ENCODE measurements at regions not wholly inside any gene's neighbourhood (a gene's known extent, or its start where the extent isn't known, plus 50 kb on each side); places are given as distances from the start of the nearest gene placed in this dataset.
"Not testable (repeated sequence)": the region's sequence is repeated elsewhere in the genome, so short reads cannot be mapped to it uniquely, and the experiment has no call there.

DNA sequence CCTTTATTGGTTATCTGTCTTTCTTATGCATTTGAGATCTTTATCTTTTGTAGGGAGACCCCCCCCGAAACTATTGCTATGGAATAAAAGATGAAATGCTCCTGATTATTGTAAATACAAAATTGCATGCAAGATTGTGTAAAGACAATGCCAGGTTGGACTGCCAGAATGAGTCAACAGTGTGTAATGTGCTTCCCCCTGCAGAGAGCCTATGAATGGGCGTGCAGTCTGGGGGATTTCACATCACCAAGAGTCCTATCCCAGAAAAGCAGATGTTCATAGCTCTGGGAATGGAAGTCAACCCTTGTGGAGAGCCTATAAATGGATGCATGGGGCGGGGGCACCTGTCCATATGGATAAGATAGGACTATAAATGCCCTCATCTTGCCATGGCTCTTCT, 584.3 kb downstream of the NSUN3 start:
- WGBS, 2 donors: 43 to 59% methylated on average over 3 of the region's 3 CpGs
- intact Hi-C loops (cut with DNase I): no loop called here
- Histone ChIP-seq H3K27ac (no peak overlapping the region), H3K9me3 (peaks cover 0 to 5% (median 0%) of the 10 kb centered on the region in 11 donors), H3K36me3 (no peaks in the 10 kb centered on the region), H3K4me3 (no peak overlapping the region), H3K4me1 (no peaks in the 10 kb centered on the region), H3K27me3 (no peaks in the 10 kb centered on the region)
- DNase-seq (no peak), ATAC-seq (no peak)
- TF ChIP-seq, protein P1, sequence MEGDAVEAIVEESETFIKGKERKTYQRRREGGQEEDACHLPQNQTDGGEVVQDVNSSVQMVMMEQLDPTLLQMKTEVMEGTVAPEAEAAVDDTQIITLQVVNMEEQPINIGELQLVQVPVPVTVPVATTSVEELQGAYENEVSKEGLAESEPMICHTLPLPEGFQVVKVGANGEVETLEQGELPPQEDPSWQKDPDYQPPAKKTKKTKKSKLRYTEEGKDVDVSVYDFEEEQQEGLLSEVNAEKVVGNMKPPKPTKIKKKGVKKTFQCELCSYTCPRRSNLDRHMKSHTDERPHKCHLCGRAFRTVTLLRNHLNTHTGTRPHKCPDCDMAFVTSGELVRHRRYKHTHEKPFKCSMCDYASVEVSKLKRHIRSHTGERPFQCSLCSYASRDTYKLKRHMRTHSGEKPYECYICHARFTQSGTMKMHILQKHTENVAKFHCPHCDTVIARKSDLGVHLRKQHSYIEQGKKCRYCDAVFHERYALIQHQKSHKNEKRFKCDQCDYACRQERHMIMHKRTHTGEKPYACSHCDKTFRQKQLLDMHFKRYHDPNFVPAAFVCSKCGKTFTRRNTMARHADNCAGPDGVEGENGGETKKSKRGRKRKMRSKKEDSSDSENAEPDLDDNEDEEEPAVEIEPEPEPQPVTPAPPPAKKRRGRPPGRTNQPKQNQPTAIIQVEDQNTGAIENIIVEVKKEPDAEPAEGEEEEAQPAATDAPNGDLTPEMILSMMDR (IDR thresholded peaks at IDR 0.05): no peak

DNA sequence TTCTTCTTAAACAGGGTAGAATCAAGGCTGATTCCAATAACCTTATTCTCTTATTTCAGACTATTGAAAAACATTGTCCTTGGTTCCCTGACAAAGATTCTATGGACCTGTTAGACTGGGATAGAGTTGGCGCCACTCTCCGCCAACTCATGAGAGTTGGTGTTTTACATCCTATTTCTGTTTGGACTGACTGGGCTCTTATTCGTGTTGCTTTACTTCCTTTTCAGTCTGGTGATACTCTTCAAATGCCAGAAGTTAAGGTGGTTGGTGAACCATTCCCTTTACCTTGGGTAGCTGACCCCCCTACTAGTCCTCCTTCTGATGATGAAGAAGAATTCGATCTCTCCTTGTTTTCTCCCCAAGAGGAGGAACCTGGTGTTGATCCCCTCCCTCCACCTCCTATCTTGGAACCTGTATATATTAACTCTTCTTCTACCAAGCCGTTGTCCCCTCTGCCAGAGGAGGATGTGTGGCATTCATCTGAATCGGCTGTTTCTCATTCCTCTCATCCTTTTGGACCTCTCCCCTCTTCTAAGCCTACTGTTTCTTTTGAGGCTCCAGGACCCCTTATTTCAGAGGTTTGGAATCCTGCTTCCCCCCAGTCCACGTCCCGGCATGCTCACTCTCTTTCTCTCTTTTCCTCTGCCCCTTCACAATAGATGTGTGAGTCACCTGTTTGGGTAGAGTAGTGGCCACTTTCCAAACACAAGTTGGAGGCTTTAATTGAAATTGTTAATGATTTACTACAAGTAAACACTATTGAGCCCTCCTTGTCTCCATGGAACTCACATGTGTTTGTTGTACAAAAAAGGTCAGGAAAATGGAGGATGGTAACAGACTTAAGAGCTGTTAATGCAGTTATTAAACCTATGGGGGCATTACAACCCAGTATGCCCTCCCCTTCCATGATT, 585.7 kb downstream of the NSUN3 start:
- 84 to 87% methylated on average over 8 of the region's 8 CpGs for WGBS, 2 donors
- intact Hi-C loops (cut with DNase I): not testable (repeated sequence)

DNA sequence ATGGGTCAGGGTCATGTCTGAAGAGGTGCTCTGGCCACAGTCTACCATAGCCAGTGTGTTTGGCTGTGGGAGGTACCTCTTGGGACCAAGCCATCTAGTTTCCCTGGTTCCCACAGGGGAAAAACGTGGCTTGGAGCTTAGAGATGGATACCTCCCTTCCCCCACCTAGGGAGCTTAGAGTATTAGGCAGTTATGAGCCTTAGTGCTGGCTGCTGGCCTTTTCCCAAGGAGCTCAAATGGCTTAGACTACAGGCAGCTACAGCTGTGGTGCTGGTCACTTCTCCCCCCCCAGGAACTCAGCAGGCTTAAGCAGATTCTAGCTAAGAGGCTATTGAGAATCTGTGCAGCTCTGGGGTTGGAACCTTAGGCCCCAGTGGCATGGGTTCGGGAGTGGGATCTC, 591.2 kb downstream of the NSUN3 start:
- ATAC-seq: no peak
- DNase-seq: no peak
- no peaks in the 10 kb centered on the region for H3K27me3 ChIP-seq
- TF ChIP-seq, protein P1 (IDR thresholded peaks at IDR 0.05): no peak
- no peak overlapping the region for H3K27ac ChIP-seq
- 55 to 56% methylated on average over 2 of the region's 2 CpGs for WGBS, 2 donors
- intact Hi-C loops (cut with DNase I): no loop called here
- H3K9me3 ChIP-seq: peaks cover 0 to 5% (median 0%) of the 10 kb centered on the region in 11 donors
- no peaks in the 10 kb centered on the region for H3K36me3 ChIP-seq
- no peak overlapping the region for H3K4me3 ChIP-seq
- no peaks in the 10 kb centered on the region for H3K4me1 ChIP-seq

More for the DNA sequence above, 585.7 kb downstream of the NSUN3 start:
- H3K9me3 ChIP-seq, H3K27me3 ChIP-seq, H3K36me3 ChIP-seq, H3K4me3 ChIP-seq, DNase-seq, H3K4me1 ChIP-seq, H3K27ac ChIP-seq, ATAC-seq: not testable (repeated sequence)

DNA sequence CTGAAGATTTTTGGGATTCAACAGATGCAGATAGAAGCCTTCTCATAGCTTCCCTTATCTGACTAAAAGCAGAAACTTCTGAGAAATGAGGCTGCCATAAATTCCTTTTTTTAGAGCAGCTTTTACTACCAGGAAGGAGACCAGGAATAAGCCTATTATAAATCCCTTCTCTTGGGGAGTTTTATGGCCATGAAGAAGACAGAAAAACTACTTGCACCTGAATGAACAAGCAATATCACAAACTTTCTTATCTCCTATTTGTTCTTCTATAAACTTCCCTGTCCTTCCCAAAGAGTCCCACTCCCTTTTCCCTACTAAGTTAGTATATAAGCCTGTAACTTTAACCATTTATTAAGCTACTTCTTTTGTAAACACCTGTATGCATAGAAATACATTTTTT, 603.1 kb downstream of the NSUN3 start:
- Histone ChIP-seq H3K36me3 (no peaks in the 10 kb centered on the region), H3K4me1 (no peaks in the 10 kb centered on the region), H3K4me3 (no peak overlapping the region), H3K27ac (no peak overlapping the region), H3K9me3 (no peaks in the 10 kb centered on the region), H3K27me3 (no peaks in the 10 kb centered on the region)
- TF ChIP-seq, protein P1 (IDR thresholded peaks at IDR 0.05): no peak
- ATAC-seq (no peak), DNase-seq (no peak)
- intact Hi-C loops (cut with DNase I): no loop called here

DNA sequence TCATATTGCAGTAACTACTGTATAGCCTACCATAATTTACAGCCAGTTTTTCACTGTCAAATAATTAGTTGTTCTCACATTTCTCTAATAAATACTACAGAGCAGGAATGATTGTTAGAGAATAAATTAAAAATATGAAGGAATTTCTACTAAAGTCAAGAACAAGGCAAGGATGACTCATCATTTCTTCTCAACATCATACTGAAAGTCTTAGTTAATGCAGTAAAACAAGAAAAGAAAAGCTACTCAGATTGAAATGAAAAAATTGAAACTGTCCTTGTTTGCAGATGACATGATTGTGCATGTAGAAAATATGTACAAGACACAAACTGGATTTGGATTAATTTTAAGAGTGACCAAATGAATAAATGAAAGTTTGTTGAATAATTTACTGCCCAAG, 608.2 kb downstream of the NSUN3 start:
- Histone ChIP-seq H3K4me3 (no peak overlapping the region), H3K27me3 (no peaks in the 10 kb centered on the region), H3K4me1 (no peaks in the 10 kb centered on the region), H3K9me3 (peaks cover 0 to 14% (median 0%) of the 10 kb centered on the region in 11 donors), H3K27ac (no peak overlapping the region), H3K36me3 (no peaks in the 10 kb centered on the region)
- intact Hi-C loops (cut with DNase I): no loop called here
- DNase-seq (no peak), ATAC-seq (no peak)
- TF ChIP-seq, protein P1 (IDR thresholded peaks at IDR 0.05): no peak

Measured in heart right ventricle (tissue), 16 donors.